CD4-positive, alpha-beta T cell treated with Interleukin-10 for 1 hour (primary cell): ENCODE measurements at regions not wholly inside any gene's neighbourhood (a gene's known extent, or its start where the extent isn't known, plus 50 kb on each side); places are given as distances from the start of the nearest gene placed in this dataset.

Experiments used
- DNase-seq: peaks from one replicate; pipeline ENCODE4 v3.0.0-alpha.2; 2020

- no peak for DNase-seq
Observed at GRCh38 chr1:214209260-214209808, 71.6 kb upstream of the SMYD2 start.

- DNase-seq, result no peak
Observed at GRCh38 chr1:214213136-214213535, 67.8 kb upstream of the SMYD2 start.

- DNase-seq, result no peak
Observed at GRCh38 chr1:214214851-214215250, 66.1 kb upstream of the SMYD2 start.

GRCh38 chr1:214215583-214215982, 65.4 kb upstream of the SMYD2 start:
- DNase-seq, result no peak

GRCh38 chr1:214216021-214216420, 64.9 kb upstream of the SMYD2 start:
- DNase-seq, result no peak

GRCh38 chr1:214216779-214217178, 64.2 kb upstream of the SMYD2 start:
- no peak for DNase-seq

- DNase-seq, result no peak
Observed at GRCh38 chr1:214219902-214220301, 61.1 kb upstream of the SMYD2 start.

DNA sequence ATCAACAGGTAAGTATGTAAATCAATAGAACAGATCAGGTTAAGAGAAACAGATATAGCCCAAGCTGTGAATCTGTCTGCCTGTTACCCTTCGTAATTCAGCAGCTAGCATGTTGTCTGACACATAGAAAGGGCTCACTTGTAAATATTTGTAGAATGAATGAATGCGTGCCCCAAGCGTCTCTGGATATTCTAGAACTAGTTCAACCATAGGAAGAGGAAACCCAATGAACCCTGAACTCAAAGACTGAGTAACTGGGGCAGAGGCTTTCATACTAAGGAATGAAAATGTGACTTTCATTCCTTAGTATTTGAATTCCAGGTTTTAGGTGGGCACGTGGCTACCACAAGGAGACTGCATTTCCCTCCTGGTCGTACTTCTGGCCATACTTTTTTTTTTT, 60.1 kb upstream of the SMYD2 start:
- no peak for DNase-seq

GRCh38 chr1:214224611-214225354, 56.2 kb upstream of the SMYD2 start:
- DNase-seq, result no peak

GRCh38 chr1:214228976-214229375, 52.0 kb upstream of the SMYD2 start:
- no peak for DNase-seq

DNA sequence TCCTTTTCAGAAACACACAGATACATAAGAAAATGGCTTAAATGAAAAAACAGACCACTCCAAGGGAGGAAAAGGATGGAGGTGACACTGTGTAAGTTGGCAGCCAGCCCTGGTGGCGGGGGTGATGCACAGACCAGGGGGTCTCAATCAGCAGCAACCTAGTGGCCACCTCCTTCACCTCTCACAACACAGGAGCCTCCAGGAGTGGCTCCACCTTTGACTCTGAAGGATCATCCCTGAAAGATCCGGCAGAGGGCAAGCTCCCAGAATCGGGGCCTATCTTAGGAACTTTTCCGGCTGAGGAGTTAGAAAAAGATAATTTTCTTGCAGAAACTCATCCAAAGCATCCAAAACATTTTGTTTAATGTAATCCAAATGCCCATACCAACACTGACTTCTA, 51.2 kb upstream of the SMYD2 start:
- no peak for DNase-seq
